GM18519 (cell line): ENCODE measurements at regions not wholly inside any gene's neighbourhood (a gene's known extent, or its start where the extent isn't known, plus 50 kb on each side); places are given as distances from the start of the nearest gene placed in this dataset.
"Not testable (repeated sequence)": the region's sequence is repeated elsewhere in the genome, so short reads cannot be mapped to it uniquely, and the experiment has no call there.

Source experiments
- ATAC-seq: cut with Tn5 transposase; IDR thresholded peaks from one replicate; pipeline ENCODE4 v1.9.1; 2021; ENCODE audit warnings: mild to moderate bottlenecking, moderate library complexity; ENCODE audit not compliant: unreplicated experiment, low FRiP score

GRCh38 chr14:44873536-44873935 lies 88.2 kb downstream of the KLHL28 start:
- ATAC-seq: no peak

GRCh38 chr14:44866770-44867169 lies 95.0 kb downstream of the KLHL28 start:
- no peak for ATAC-seq

- ATAC-seq: no peak
These were observed 95.4 kb downstream of the KLHL28 start for GRCh38 chr14:44866322-44866721.

GRCh38 chr14:44863271-44863670 lies 98.5 kb downstream of the KLHL28 start:
- no peak for ATAC-seq

GRCh38 chr14:44854114-44854513 lies 107.6 kb downstream of the KLHL28 start:
- no peak for ATAC-seq

- ATAC-seq: no peak
These were observed 114.0 kb downstream of the KLHL28 start for GRCh38 chr14:44847526-44848309.

GRCh38 chr14:44846232-44846824 lies 115.4 kb downstream of the KLHL28 start:
- ATAC-seq: peak; percentile 56

- not testable (repeated sequence) for ATAC-seq
These were observed 125.8 kb downstream of the KLHL28 start for GRCh38 chr14:44835928-44836327.

- no peak for ATAC-seq
These were observed 128.2 kb downstream of the KLHL28 start for GRCh38 chr14:44833376-44834060.

- no peak for ATAC-seq
These were observed 131.4 kb downstream of the KLHL28 start for GRCh38 chr14:44830371-44830770.

GRCh38 chr14:44829021-44829420 lies 132.7 kb downstream of the KLHL28 start:
- no peak for ATAC-seq

GRCh38 chr14:44828023-44828422 lies 133.7 kb downstream of the KLHL28 start:
- no peak for ATAC-seq

GRCh38 chr14:44820230-44820964 lies 141.3 kb downstream of the KLHL28 start:
- ATAC-seq: no peak

GRCh38 chr14:44814196-44814595 lies 147.6 kb downstream of the KLHL28 start:
- no peak for ATAC-seq

GRCh38 chr14:44812672-44813071 lies 149.1 kb downstream of the KLHL28 start:
- ATAC-seq: no peak

GRCh38 chr14:44804391-44804790 lies 157.4 kb downstream of the KLHL28 start:
- no peak for ATAC-seq

GRCh38 chr14:44803239-44803905 lies 158.4 kb downstream of the KLHL28 start:
- peak; percentile 88 for ATAC-seq

GRCh38 chr14:44798386-44799242 lies 163.1 kb downstream of the KLHL28 start:
- no peak for ATAC-seq

- ATAC-seq: no peak
These were observed 166.0 kb downstream of the KLHL28 start for GRCh38 chr14:44795725-44796124.
